Panc1 (cell line): ENCODE measurements at regions not wholly inside any gene's neighbourhood (a gene's known extent, or its start where the extent isn't known, plus 50 kb on each side); places are given as distances from the start of the nearest gene placed in this dataset.

Experiments
- ATAC-seq: fragments of 200-7000 bp; cut with Tn5 transposase; 2 replicates; pipeline ENCODE4 v1.9.1; 2020; ENCODE audit warnings: mild to moderate bottlenecking, moderate library complexity
- BruUV-seq: library from RNA; stranded (reverse); fragments of 400-500 nt; replicated peaks from 2 replicates; lab custom pipeline; 2021; lab: Mats Ljungman, UMichigan
- CTCF ChIA-PET: fragments of 300-600 bp; sonication (Branson Sonifier 250); formaldehyde crosslinking; loops from one replicate; lab custom pipeline; 2022; ENCODE audit warnings: antibody characterized with exemption; lab: Charles Lee
- POLR2A ChIA-PET: fragments of 300-600 bp; sonication (Branson Sonifier 250); formaldehyde crosslinking; loops from one replicate; lab custom pipeline; 2022; ENCODE audit warnings: antibody characterized with exemption; lab: Charles Lee
- DNase-seq: peaks from one replicate; pipeline ENCODE4 v3.0.0-alpha.2; 2010; ENCODE audit warnings: low read depth, low spot score
- H3K27ac ChIP-seq: 2 replicates; pipeline ENCODE4 v1.5.1; 2011; ENCODE audit warnings: mild to moderate bottlenecking, low read length, inconsistent platforms
- H3K27me3 ChIP-seq: fragments of 200-500 bp; sonication (Bioruptor generic); 2 replicates; pipeline ENCODE4 v1.6.0; 2014; ENCODE audit warnings: low read length, inconsistent platforms; ENCODE audit not compliant: control insufficient read depth, insufficient read depth
- H3K36me3 ChIP-seq: fragments of 200-500 bp; sonication (Bioruptor generic); 2 replicates; pipeline ENCODE4 v1.5.1; 2014; ENCODE audit warnings: inconsistent platforms, mild to moderate bottlenecking, low read length, moderate library complexity; ENCODE audit not compliant: control insufficient read depth, insufficient read depth
- H3K4me1 ChIP-seq: 2 replicates; pipeline ENCODE4 v1.5.1; 2011; ENCODE audit warnings: inconsistent platforms, mild to moderate bottlenecking, low read length, moderate library complexity; ENCODE audit not compliant: control insufficient read depth, insufficient read depth
- H3K4me3 ChIP-seq, 2 experiments: 2 replicates each; pipeline ENCODE4 v1.5.1; 2011 to 2012; ENCODE audit warnings: low read depth in 2 of 2, low read length in 2 of 2, mild to moderate bottlenecking in 2 of 2, inconsistent platforms in 1 of 2, moderate library complexity in 1 of 2
- H3K9me3 ChIP-seq: fragments of 200-500 bp; sonication (Bioruptor generic); 2 replicates; pipeline ENCODE4 v1.5.1; 2014; ENCODE audit warnings: low read depth, mild to moderate bottlenecking, inconsistent platforms, low read length, moderate library complexity; ENCODE audit not compliant: control insufficient read depth, insufficient read depth
- POLR2AphosphoS5 ChIP-seq: IDR thresholded peaks from 2 replicates; pipeline ENCODE4 v1.6.1; 2012; ENCODE audit warnings: mild to moderate bottlenecking, low read depth, low read length, moderate library complexity
- SIN3A ChIP-seq: IDR thresholded peaks from 2 replicates; pipeline ENCODE4 v1.6.1; 2012; ENCODE audit warnings: low read depth, mild to moderate bottlenecking, low read length, moderate library complexity, borderline replicate concordance; ENCODE audit not compliant: insufficient read depth
- TCF7L2 ChIP-seq: IDR thresholded peaks from 2 replicates; pipeline ENCODE4 v1.6.1; 2011; ENCODE audit warnings: mild to moderate bottlenecking, low read depth, low read length, inconsistent platforms
- in situ Hi-C: cut with HindIII; loops from 2 replicates; pipeline ENCODE4 v1.10.0; 2016; ENCODE audit warnings: low sequenced_read_pairs, low pct_unique_long_range_greater_than_20kb
- intact Hi-C: fragments of 100-400 bp; cut with micrococcal nuclease; formaldehyde crosslinking; loops from one replicate; pipeline ENCODE4 v1.10.0; 2022; ENCODE audit not compliant: unreplicated experiment
- TF ChIP-seq, protein P1 (sequence below): fragments of 450-650 bp; IDR thresholded peaks from 2 replicates; pipeline ENCODE4 v1.5.1; 2017; ENCODE audit warnings: mild to moderate bottlenecking
- TF ChIP-seq, protein P2 (sequence below), 2 experiments: IDR thresholded peaks; 2 replicates each; pipeline ENCODE4 v1.6.1; 2011 to 2012; ENCODE audit warnings: low read depth in 2 of 2, control low read depth in 1 of 2, low read length in 1 of 2, mild to moderate bottlenecking in 1 of 2, moderate library complexity in 1 of 2; ENCODE audit not compliant: insufficient read depth in 1 of 2

DNA sequence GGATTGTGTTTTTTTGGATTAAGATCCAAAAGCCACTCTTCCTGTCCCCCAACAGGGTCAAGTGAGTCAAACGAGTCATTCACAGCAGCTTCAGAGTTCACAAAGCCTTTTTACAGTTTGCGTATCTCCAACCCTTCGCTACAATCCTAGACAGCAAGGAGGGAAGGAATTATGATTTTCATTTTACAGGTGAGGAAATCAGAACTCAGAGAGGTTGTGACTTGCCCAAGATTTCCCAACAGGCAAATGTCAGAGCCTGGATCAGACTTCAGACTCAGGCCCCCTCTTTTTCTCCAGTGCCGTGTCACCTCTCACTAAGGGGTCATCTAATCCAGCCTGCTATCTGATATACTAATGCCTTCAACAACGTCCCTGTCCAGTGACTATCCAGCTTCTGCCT is 72.1 kb upstream of the XPA start:
- Histone ChIP-seq H3K36me3 (no peaks in the 10 kb centered on the region), H3K27me3 (no peaks in the 10 kb centered on the region), H3K9me3 (no peaks in the 10 kb centered on the region), H3K4me1 (no peaks in the 10 kb centered on the region), H3K27ac (no peak overlapping the region), H3K4me3 (no peak overlapping the region)
- no TSS peak for BruUV-seq
- CTCF ChIA-PET: no interaction called here
- intact Hi-C loops: no loop called here
- no peak for TF ChIP-seq TCF7L2
- TF ChIP-seq SIN3A: no peak
- TF ChIP-seq, protein P1, sequence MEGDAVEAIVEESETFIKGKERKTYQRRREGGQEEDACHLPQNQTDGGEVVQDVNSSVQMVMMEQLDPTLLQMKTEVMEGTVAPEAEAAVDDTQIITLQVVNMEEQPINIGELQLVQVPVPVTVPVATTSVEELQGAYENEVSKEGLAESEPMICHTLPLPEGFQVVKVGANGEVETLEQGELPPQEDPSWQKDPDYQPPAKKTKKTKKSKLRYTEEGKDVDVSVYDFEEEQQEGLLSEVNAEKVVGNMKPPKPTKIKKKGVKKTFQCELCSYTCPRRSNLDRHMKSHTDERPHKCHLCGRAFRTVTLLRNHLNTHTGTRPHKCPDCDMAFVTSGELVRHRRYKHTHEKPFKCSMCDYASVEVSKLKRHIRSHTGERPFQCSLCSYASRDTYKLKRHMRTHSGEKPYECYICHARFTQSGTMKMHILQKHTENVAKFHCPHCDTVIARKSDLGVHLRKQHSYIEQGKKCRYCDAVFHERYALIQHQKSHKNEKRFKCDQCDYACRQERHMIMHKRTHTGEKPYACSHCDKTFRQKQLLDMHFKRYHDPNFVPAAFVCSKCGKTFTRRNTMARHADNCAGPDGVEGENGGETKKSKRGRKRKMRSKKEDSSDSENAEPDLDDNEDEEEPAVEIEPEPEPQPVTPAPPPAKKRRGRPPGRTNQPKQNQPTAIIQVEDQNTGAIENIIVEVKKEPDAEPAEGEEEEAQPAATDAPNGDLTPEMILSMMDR: no peak
- TF ChIP-seq, protein P2, sequence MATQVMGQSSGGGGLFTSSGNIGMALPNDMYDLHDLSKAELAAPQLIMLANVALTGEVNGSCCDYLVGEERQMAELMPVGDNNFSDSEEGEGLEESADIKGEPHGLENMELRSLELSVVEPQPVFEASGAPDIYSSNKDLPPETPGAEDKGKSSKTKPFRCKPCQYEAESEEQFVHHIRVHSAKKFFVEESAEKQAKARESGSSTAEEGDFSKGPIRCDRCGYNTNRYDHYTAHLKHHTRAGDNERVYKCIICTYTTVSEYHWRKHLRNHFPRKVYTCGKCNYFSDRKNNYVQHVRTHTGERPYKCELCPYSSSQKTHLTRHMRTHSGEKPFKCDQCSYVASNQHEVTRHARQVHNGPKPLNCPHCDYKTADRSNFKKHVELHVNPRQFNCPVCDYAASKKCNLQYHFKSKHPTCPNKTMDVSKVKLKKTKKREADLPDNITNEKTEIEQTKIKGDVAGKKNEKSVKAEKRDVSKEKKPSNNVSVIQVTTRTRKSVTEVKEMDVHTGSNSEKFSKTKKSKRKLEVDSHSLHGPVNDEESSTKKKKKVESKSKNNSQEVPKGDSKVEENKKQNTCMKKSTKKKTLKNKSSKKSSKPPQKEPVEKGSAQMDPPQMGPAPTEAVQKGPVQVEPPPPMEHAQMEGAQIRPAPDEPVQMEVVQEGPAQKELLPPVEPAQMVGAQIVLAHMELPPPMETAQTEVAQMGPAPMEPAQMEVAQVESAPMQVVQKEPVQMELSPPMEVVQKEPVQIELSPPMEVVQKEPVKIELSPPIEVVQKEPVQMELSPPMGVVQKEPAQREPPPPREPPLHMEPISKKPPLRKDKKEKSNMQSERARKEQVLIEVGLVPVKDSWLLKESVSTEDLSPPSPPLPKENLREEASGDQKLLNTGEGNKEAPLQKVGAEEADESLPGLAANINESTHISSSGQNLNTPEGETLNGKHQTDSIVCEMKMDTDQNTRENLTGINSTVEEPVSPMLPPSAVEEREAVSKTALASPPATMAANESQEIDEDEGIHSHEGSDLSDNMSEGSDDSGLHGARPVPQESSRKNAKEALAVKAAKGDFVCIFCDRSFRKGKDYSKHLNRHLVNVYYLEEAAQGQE (IDR thresholded peaks at IDR 0.05; ENCODE audit: insufficient read depth in 1 of 2, low read depth in 2 of 2, low read length in 1 of 2): no peak
- no peak for TF ChIP-seq POLR2AphosphoS5
- in situ Hi-C loops: no loop called here
- POLR2A ChIA-PET: no interaction called here
- DNase-seq (no peak), ATAC-seq (no peak)

DNA sequence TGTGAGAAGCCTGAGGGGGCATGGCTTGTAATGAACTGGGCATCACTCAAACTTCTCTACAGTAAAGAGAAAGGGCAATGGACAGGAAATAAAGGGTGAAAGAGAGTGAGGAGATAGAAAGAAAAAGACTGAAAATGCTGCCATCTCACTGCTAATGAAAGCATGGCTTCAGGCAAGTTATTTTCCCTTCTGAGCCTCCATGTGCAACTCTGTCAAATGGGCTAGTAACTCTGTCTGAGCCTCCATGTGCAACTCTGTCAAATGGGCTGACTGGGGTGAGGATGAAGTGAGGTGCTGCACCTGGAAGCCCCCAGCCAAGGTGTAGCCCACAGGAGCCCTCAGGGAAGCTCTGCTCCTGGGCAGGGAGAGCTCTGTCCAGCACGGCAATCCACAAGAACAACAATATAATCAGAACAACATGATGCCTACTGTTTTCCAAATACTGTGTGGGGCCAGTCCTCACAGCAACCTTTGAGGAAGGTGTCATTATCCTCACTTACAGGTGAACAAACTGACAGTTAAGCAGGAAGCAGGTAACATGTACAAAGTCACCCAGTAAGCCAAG is 73.8 kb upstream of the XPA start:
- H3K36me3 ChIP-seq: no peaks in the 10 kb centered on the region
- H3K4me3 ChIP-seq: no peak overlapping the region
- ATAC-seq (no peak), DNase-seq (no peak)
- BruUV-seq: no TSS peak
- no peaks in the 10 kb centered on the region for H3K4me1 ChIP-seq
- intact Hi-C loops: no loop called here
- TF ChIP-seq, protein P2 (IDR thresholded peaks at IDR 0.05; ENCODE audit: insufficient read depth in 1 of 2, low read depth in 2 of 2, low read length in 1 of 2): 0 out of 4 replicates have a peak, but pooled peaks of 1 of the 2 experiments have one; percentile 33
- no peak for TF ChIP-seq POLR2AphosphoS5
- ChIA-PET POLR2A (no interaction called here), CTCF (no interaction called here)
- H3K9me3 ChIP-seq: no peaks in the 10 kb centered on the region
- in situ Hi-C loops: no loop called here
- H3K27me3 ChIP-seq: no peaks in the 10 kb centered on the region
- no peak overlapping the region for H3K27ac ChIP-seq
